DND-41 (cell line): ENCODE measurements at regions not wholly inside any gene's neighbourhood (a gene's known extent, or its start where the extent isn't known, plus 50 kb on each side); places are given as distances from the start of the nearest gene placed in this dataset.
"Not testable (repeated sequence)": the region's sequence is repeated elsewhere in the genome, so short reads cannot be mapped to it uniquely, and the experiment has no call there.

Source experiments
- ATAC-seq: fragments of 200-7000 bp; cut with Tn5 transposase; 3 replicates; pipeline ENCODE4 v1.9.1; 2021; ENCODE audit warnings: low read depth; ENCODE audit not compliant: insufficient read depth
- DNase-seq: peaks from one replicate; pipeline ENCODE4 v3.0.0-alpha.2; 2020
- H2AFZ ChIP-seq: 2 replicates; pipeline ENCODE4 v1.6.0; 2012; ENCODE audit warnings: low read depth, low read length
- H3K27ac ChIP-seq: 2 replicates; pipeline ENCODE4 v1.5.1; 2012; ENCODE audit warnings: low read length, inconsistent platforms
- H3K27me3 ChIP-seq: fragments of 200-600 bp; sonication (generic); 2 replicates; pipeline ENCODE4 v1.6.0; 2012; ENCODE audit warnings: low read length, mild to moderate bottlenecking, inconsistent platforms; ENCODE audit not compliant: insufficient read depth, poor library complexity
- H3K36me3 ChIP-seq: 2 replicates; pipeline ENCODE4 v1.5.1; 2012; ENCODE audit warnings: low read length, inconsistent platforms; ENCODE audit not compliant: insufficient read depth
- H3K4me1 ChIP-seq: 2 replicates; pipeline ENCODE4 v1.5.1; 2012; ENCODE audit warnings: mild to moderate bottlenecking, low read length; ENCODE audit not compliant: insufficient read depth
- H3K4me2 ChIP-seq: 2 replicates; pipeline ENCODE4 v1.6.0; 2012; ENCODE audit warnings: mild to moderate bottlenecking, moderate library complexity, low read length, inconsistent platforms; ENCODE audit not compliant: insufficient read depth
- H3K4me3 ChIP-seq, 2 experiments: fragments of 200-600 bp in 1 of 2; shearing (Covaris generic) in 1 of 2; 2 replicates each; pipeline ENCODE4 v1.5.1; 2012 to 2016; ENCODE audit warnings: inconsistent platforms in 2 of 2, low read length in 2 of 2, mild to moderate bottlenecking in 2 of 2, low read depth in 1 of 2, moderate library complexity in 1 of 2
- H3K79me2 ChIP-seq: 2 replicates; pipeline ENCODE4 v1.6.0; 2012; ENCODE audit warnings: low read length, inconsistent platforms; ENCODE audit not compliant: insufficient read depth
- H3K9ac ChIP-seq: 2 replicates; pipeline ENCODE4 v1.6.0; 2012; ENCODE audit warnings: low read depth, mild to moderate bottlenecking, inconsistent platforms, low read length, moderate library complexity
- H3K9me3 ChIP-seq: 2 replicates; pipeline ENCODE4 v1.5.1; 2012; ENCODE audit warnings: low read length, moderate library complexity, mild to moderate bottlenecking, inconsistent platforms; ENCODE audit not compliant: insufficient read depth, severe bottlenecking
- H4K20me1 ChIP-seq: 2 replicates; pipeline ENCODE4 v1.6.0; 2012; ENCODE audit warnings: low read length; ENCODE audit not compliant: insufficient read depth
- CTCF ChIP-seq: IDR thresholded peaks from 2 replicates; pipeline ENCODE4 v1.5.1; 2012; ENCODE audit warnings: borderline replicate concordance, low read length, moderate library complexity, mild to moderate bottlenecking; ENCODE audit not compliant: poor library complexity, severe bottlenecking; ENCODE audit errors: extremely low read depth
- EZH2 ChIP-seq: IDR thresholded peaks from 3 replicates; pipeline ENCODE4 v1.6.1; 2012; ENCODE audit warnings: borderline replicate concordance, low read depth, mild to moderate bottlenecking, moderate library complexity, low read length, inconsistent platforms; ENCODE audit not compliant: severe bottlenecking

- Histone ChIP-seq H3K27me3 (no peaks in the 10 kb centered on the region), H3K4me1 (no peaks in the 10 kb centered on the region), H3K36me3 (no peaks in the 10 kb centered on the region), H3K9ac (no peak overlapping the region), H2AFZ (no peak overlapping the region), H3K79me2 (no peaks in the 10 kb centered on the region), H3K27ac (no peak overlapping the region), H3K9me3 (no peaks in the 10 kb centered on the region), H3K4me2 (no peak overlapping the region), H3K4me3 (no peak overlapping the region), H4K20me1 (no peaks in the 10 kb centered on the region)
- ATAC-seq, result no peak
- no peak for DNase-seq
- no peak for TF ChIP-seq CTCF
- no peak for TF ChIP-seq EZH2
These were observed 203.8 kb upstream of the ATP10A start for GRCh38 chr15:26066896-26067295.

GRCh38 chr15:26065723-26066122 lies 202.6 kb upstream of the ATP10A start:
- Histone ChIP-seq H3K4me1 (no peaks in the 10 kb centered on the region), H3K9me3 (no peaks in the 10 kb centered on the region), H3K27me3 (no peaks in the 10 kb centered on the region), H3K4me3 (no peak overlapping the region), H3K9ac (no peak overlapping the region), H3K4me2 (no peak overlapping the region), H3K27ac (no peak overlapping the region), H3K36me3 (no peaks in the 10 kb centered on the region), H3K79me2 (no peaks in the 10 kb centered on the region), H4K20me1 (no peaks in the 10 kb centered on the region), H2AFZ (no peak overlapping the region)
- TF ChIP-seq CTCF, result no peak
- TF ChIP-seq EZH2, result no peak
- DNase-seq (no peak), ATAC-seq (no peak)

- Histone ChIP-seq H3K4me2 (no peak overlapping the region), H3K4me3 (no peak overlapping the region), H3K36me3 (no peaks in the 10 kb centered on the region), H3K79me2 (no peaks in the 10 kb centered on the region), H3K9ac (no peak overlapping the region), H2AFZ (no peak overlapping the region), H4K20me1 (no peaks in the 10 kb centered on the region), H3K9me3 (no peaks in the 10 kb centered on the region), H3K27ac (no peak overlapping the region), H3K27me3 (no peaks in the 10 kb centered on the region), H3K4me1 (no peaks in the 10 kb centered on the region)
- DNase-seq, result no peak
- TF ChIP-seq EZH2 (no peak), CTCF (no peak)
- no peak for ATAC-seq
These were observed 198.1 kb upstream of the ATP10A start for GRCh38 chr15:26061248-26061647.

- not testable (repeated sequence) for H3K9me3 ChIP-seq, H4K20me1 ChIP-seq, H3K4me3 ChIP-seq, H2AFZ ChIP-seq, H3K4me1 ChIP-seq, H3K79me2 ChIP-seq, H3K9ac ChIP-seq, H3K4me2 ChIP-seq, H3K27ac ChIP-seq, ATAC-seq, H3K36me3 ChIP-seq, DNase-seq, H3K27me3 ChIP-seq
These were observed 193.6 kb upstream of the ATP10A start for GRCh38 chr15:26056766-26057165.
